GM19397 (cell line): ENCODE measurements at regions not wholly inside any gene's neighbourhood (a gene's known extent, or its start where the extent isn't known, plus 50 kb on each side); places are given as distances from the start of the nearest gene placed in this dataset.

Experiments used
- ATAC-seq: cut with Tn5 transposase; IDR thresholded peaks from one replicate; pipeline ENCODE4 v1.9.1; 2021; ENCODE audit warnings: mild to moderate bottlenecking, moderate library complexity; ENCODE audit not compliant: unreplicated experiment

DNA sequence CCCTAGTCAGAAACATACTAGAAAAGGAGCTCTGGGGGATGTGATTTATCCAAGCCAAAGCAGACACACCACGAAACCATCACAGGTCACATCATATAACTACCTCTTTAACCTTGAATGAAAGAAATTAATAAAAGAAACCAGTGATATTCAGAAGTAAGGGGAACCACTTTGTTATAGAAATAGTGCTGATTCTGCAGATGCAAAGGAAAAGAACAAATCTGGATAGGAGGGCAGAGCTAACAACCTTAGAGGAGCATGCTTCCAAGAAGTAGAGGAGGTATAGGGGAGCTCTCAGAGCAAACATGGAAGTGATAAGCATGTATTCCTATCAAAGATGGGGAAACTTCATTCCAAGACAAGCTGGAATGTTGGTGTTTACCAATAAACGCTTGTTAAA lies 117.0 kb upstream of the MDM1 start:
- ATAC-seq = no peak

- peak; percentile 56 for ATAC-seq
These were observed 118.7 kb upstream of the MDM1 start for GRCh38 chr12:68450947-68451260.

DNA sequence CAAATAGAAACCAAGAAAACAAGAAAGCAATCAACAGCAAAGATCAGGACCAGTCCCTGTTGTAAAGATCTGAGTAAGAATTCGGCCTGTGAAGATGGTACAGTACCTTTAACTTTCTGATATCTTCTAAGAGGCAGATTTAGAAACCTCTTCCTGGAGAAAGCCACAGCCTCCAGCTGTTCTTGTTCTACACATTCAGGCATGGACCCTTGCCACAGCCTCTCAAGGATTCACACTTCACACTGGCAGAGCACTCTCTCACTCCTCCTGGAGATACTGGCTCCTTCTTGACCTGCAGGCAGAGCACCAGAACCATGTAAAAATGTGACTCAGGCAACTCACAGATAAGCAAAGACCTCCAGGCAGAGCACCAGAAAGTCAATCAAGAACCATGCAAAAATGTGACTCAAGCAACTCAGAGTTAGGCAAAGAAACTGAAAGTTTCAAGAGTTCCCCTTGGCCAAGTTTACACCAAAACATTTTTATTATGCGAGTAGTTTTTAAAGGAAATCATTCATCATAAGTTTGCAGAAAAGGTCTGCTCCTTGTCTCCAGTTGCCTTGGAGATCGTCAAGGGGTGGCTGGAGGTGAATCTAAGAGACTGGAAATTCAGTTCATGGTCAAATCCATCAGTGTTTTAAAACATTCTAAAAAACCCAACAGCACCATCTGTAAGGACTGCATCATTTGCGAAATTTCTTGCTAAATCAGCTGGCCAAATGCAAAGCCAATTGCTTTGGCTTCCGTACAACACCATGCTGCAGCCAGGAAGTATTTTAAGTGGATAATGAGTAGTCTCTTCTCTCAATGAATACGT lies 119.3 kb upstream of the MDM1 start:
- ATAC-seq = peak; percentile 59

DNA sequence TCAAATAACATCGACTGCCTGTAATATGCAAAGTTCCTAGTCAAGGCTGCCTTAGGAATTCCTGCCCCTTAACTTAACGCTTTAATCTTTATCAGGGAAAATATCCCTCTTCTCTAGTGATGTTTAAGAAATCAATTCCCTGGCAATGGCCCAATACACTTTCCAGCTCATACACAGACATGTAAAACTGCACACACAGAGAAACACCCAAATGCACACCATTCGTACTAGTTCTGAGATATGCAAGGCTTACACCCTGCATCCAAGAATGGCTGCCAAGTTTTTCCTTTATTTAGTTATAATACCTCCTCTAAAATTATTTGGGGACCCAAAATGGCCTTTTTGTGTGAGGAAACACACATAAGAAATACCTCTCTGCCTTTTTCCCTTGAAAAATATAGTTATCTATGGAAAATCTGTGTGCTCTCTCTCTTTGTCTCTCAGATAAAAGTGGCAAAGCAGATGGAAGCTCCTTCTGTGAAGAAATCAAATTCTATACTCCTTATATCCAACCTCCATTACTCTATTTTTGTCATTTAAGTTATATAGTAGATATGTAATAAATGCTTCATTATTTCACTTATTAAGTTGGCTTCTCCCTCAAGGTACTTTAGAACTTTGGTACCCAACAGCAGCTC lies 120.0 kb upstream of the MDM1 start:
- ATAC-seq = no peak

- no peak for ATAC-seq
These were observed 121.1 kb upstream of the MDM1 start for GRCh38 chr12:68453278-68453677.

GRCh38 chr12:68453876-68454275 lies 121.7 kb upstream of the MDM1 start:
- no peak for ATAC-seq

- no peak for ATAC-seq
These were observed 122.7 kb upstream of the MDM1 start for GRCh38 chr12:68454892-68455291.

DNA sequence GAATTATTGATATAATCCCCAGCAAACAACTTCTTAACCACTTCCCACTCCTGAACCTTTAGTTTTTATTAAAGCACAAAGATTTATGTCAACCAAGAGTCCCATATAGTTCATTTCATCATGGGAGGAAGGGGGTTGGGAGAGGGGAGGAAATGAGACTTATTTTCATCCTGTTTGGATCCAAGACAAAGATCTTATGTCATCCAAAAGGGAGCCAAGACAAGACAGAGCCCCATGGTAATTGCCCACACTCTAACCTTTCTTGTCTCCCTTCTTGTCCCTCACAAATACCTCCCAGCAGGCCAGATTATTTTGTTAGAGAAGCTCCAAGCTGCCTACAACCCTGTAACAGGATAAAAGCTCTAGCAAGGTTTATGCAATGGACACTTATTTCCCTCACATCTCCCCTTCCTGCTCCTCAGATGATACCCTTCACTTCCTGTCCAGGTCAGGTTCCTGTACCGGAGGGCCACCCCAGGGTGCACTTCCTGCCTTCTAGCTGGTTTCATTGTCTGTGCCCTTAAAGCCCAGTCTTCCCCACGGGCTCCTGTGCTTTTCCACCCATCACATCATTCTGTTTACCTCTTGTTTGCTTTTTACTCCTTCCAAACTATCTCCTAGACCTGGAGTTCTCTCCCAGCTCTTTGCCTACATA lies 123.7 kb upstream of the MDM1 start:
- no peak for ATAC-seq

DNA sequence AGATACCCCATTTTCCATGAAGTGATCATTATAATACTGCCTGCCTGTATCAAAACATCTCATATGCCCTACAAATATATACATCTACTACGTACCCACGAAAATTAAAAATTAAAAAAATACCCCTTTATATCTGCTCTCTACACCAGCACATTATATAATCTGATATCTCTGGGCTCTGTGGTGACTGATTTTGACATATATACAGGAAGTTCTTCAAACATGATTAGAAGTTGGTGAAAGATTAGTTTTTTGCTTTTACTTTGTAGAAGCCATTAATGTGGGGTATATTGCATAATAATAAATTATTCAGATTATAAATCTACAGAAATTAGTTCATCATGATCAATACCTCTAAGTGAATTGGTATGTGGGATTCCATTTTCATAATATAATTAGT lies 126.7 kb upstream of the MDM1 start:
- no peak for ATAC-seq

- ATAC-seq = no peak
These were observed 128.1 kb upstream of the MDM1 start for GRCh38 chr12:68460236-68460635.

- no peak for ATAC-seq
These were observed 129.5 kb upstream of the MDM1 start for GRCh38 chr12:68461645-68462044.

- ATAC-seq = no peak
These were observed 130.6 kb upstream of the MDM1 start for GRCh38 chr12:68462803-68463202.

DNA sequence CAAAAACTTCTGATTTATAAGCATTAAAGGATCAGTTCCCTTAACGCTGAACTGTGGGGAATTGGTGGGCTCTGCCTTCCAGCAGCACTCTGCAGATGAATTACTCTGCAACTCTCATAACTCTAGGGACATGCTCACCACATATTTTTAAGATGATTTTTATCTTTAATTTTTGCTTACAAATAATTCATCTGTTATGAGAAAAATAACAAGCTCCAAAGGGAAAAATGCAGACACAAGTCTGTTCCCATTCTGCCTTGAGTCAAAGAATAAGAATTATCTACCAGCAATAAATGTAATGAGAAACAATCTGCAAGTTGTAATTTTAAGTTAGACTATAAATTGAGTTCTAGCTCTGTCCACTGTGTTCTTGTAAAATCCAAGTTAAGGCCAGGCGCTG lies 133.1 kb upstream of the MDM1 start:
- ATAC-seq = no peak

DNA sequence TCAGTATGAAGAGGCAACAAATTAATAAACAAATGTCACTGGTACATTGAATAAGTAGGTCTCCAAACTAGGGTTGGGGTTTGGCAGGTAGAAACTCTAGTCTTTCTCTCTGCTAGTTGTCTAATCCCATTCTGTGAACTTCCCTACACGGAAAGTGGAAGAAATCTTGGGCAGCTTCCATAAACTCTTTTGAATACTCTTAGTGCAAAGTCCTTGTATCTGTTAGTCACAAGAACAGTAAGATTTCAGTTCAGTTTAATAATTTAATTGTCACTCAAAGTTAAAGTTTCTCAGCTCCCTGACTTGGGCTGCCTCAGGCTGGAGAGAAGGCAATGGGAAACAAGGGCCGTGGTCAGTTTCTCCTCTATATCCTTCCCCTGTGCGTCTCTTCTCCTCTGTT lies 135.4 kb upstream of the MDM1 start:
- no peak for ATAC-seq

- no peak for ATAC-seq
These were observed 135.9 kb upstream of the MDM1 start for GRCh38 chr12:68468036-68468435.

GRCh38 chr12:68469113-68469512 lies 137.0 kb upstream of the MDM1 start:
- no peak for ATAC-seq

DNA sequence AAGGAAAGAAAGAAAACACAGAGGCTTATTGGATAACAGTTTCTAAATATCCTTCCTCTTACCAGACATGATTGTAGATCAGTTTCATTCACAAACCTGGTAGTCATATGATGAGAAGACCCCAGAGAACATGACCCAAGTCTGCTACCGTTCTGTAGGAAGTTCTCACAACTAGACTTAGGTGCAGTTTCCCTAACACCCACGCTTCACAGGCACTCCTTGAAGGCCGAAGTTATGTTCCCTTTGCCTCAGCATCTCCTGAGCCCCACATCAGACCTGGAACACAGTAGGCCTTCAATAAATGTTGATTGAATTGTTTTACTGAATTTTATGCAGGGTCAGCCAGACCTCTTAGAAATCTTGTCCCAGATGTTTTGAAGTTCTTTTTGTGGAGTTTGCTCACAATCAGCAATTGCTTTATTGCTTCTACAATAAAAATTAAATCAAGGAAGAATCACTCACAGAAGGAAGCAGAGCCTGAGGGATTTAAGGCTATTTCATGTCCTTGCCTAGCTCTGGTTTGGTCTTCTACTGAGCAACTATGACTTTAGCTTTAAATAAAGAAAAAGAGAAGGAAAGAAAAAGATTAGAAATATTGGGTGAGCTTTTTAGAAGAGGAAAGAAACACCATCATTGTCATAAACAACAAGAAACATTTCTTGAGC lies 138.6 kb upstream of the MDM1 start:
- ATAC-seq = no peak

DNA sequence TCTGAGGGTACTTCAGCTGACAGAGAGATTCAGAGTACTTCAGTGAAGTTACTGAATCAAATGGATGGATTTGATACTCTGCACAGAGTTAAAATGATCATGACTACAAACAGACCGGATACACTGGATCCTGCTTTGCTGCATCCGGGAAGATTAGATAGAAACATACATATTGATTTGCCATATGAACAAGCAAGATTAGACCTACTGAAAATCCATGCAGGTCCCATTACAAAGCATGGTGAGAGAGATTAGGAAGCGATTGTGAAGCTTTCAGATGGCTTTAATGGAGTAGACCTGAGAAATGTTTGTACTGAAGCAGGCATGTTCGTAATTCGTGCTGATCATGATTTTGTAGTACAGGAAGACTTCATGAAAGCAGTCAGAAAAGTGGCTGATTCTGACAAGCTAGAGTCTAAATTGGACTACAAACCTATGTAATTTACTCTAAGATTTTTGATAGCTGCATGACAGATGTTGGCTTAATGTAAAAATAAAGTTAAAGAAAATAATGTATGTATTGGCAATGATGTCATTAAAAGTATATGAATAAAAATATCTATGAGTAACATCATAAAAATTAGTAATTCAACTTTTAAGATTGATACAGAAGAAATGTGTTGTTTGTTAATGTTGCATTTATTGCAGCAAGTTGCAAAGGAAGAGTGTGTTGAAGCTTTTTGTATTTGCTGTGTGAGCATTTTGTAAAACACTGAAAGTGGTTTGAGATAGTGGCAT lies 136.1 kb upstream of the RAP1B start:
- no peak for ATAC-seq

- no peak for ATAC-seq
These were observed 133.9 kb upstream of the RAP1B start for GRCh38 chr12:68476794-68477193.

GRCh38 chr12:68477261-68477772 lies 133.4 kb upstream of the RAP1B start:
- ATAC-seq = no peak

GRCh38 chr12:68477906-68478305 lies 132.8 kb upstream of the RAP1B start:
- ATAC-seq = no peak
